Neuronal stem cell (in vitro differentiated cells): ENCODE measurements at regions not wholly inside any gene's neighbourhood (a gene's known extent, or its start where the extent isn't known, plus 50 kb on each side); places are given as distances from the start of the nearest gene placed in this dataset.

Experiments
- DNase-seq: peaks from one replicate; pipeline ENCODE4 v3.0.0-alpha.2; 2013; ENCODE audit warnings: low spot score
- H2AFZ ChIP-seq: one replicate; pipeline ENCODE4 v1.6.1; 2013; ENCODE audit warnings: mild to moderate bottlenecking, low read length, inconsistent platforms
- H2AK5ac ChIP-seq: 2 replicates; pipeline ENCODE4 v1.6.1; 2013; ENCODE audit warnings: low read depth, mild to moderate bottlenecking, inconsistent platforms, low read length, moderate library complexity, mixed read lengths
- H2BK120ac ChIP-seq: 2 replicates; pipeline ENCODE4 v1.6.1; 2013; ENCODE audit warnings: low read depth, mild to moderate bottlenecking, inconsistent platforms, low read length, moderate library complexity, mixed read lengths
- H2BK12ac ChIP-seq: one replicate; pipeline ENCODE4 v1.6.1; 2013; ENCODE audit warnings: low read length, inconsistent platforms
- H2BK15ac ChIP-seq: 2 replicates; pipeline ENCODE4 v1.6.1; 2013; ENCODE audit warnings: mild to moderate bottlenecking, low read length, inconsistent platforms, mixed read lengths
- H2BK5ac ChIP-seq: one replicate; pipeline ENCODE4 v1.6.1; 2013; ENCODE audit warnings: inconsistent platforms, mild to moderate bottlenecking, low read length, moderate library complexity
- H3K14ac ChIP-seq: one replicate; pipeline ENCODE4 v1.6.1; 2013; ENCODE audit warnings: low read length, inconsistent platforms
- H3K18ac ChIP-seq: 2 replicates; pipeline ENCODE4 v1.6.1; 2013; ENCODE audit warnings: low read length, inconsistent platforms
- H3K23ac ChIP-seq: 2 replicates; pipeline ENCODE4 v1.6.1; 2013; ENCODE audit warnings: low read depth, mild to moderate bottlenecking, mixed read lengths, low read length, inconsistent platforms; ENCODE audit not compliant: poor library complexity
- H3K27ac ChIP-seq: replicated peaks from 3 replicates; pipeline ENCODE4 v1.5.1; 2013; ENCODE audit warnings: low read length, inconsistent platforms
- H3K27me3 ChIP-seq, 3 experiments: 2 replicates each; pipeline ENCODE4 v1.6.1; 2013; ENCODE audit warnings: low read length in 3 of 3, mild to moderate bottlenecking in 2 of 3, inconsistent platforms in 1 of 3, low read depth in 1 of 3, mixed read lengths in 1 of 3, moderate library complexity in 1 of 3; ENCODE audit not compliant: control insufficient read depth in 3 of 3, insufficient read depth in 3 of 3
- H3K36me3 ChIP-seq, 2 donors: replicated peaks in 1 of 2; 2 replicates each; pipeline ENCODE4 v1.6.1; 2013; ENCODE audit warnings: low read length in 2 of 2; ENCODE audit not compliant: control insufficient read depth in 2 of 2, insufficient read depth in 2 of 2
- H3K4ac ChIP-seq: 2 replicates; pipeline ENCODE4 v1.6.1; 2013; ENCODE audit warnings: inconsistent platforms, mild to moderate bottlenecking, low read length, moderate library complexity
- H3K4me1 ChIP-seq, 2 donors: 1 replicate in 1 of 2; 2 replicates in 1 of 2; pipeline ENCODE4 v1.6.1; 2013; ENCODE audit warnings: low read length in 2 of 2, low read depth in 1 of 2; ENCODE audit not compliant: control insufficient read depth in 2 of 2, insufficient read depth in 1 of 2
- H3K4me2 ChIP-seq: one replicate; pipeline ENCODE4 v1.6.1; 2013; ENCODE audit warnings: mild to moderate bottlenecking, low read length, inconsistent platforms; ENCODE audit not compliant: insufficient read depth, poor library complexity, severe bottlenecking
- H3K4me3 ChIP-seq, 2 donors: 2 replicates each; pipeline ENCODE4 v1.5.1; 2013; ENCODE audit warnings: low read length in 2 of 2, mild to moderate bottlenecking in 2 of 2, inconsistent platforms in 1 of 2, moderate library complexity in 1 of 2
- H3K79me1 ChIP-seq: one replicate; pipeline ENCODE4 v1.6.1; 2013; ENCODE audit warnings: low read depth, mild to moderate bottlenecking, inconsistent platforms, low read length, moderate library complexity
- H3K9ac ChIP-seq: one replicate; pipeline ENCODE4 v1.6.1; 2013; ENCODE audit warnings: mild to moderate bottlenecking, low read depth, low read length, inconsistent platforms; ENCODE audit not compliant: poor library complexity
- H3K9me3 ChIP-seq, 2 donors: replicated peaks in 1 of 2; 2 replicates each; pipeline versions ENCODE3 to v1.6.1; 2013; ENCODE audit warnings: low read length in 2 of 2, mild to moderate bottlenecking in 2 of 2, inconsistent platforms in 1 of 2, low read depth in 1 of 2, mixed read lengths in 1 of 2, moderate library complexity in 1 of 2; ENCODE audit not compliant: control insufficient read depth in 2 of 2, insufficient read depth in 1 of 2
- H4K8ac ChIP-seq: one replicate; pipeline ENCODE4 v1.6.1; 2013; ENCODE audit warnings: low read depth, mild to moderate bottlenecking, inconsistent platforms, low read length, moderate library complexity
- H4K91ac ChIP-seq: one replicate; pipeline ENCODE4 v1.6.1; 2013; ENCODE audit warnings: low read length, low read depth, mild to moderate bottlenecking, inconsistent platforms; ENCODE audit not compliant: poor library complexity
- WGBS, 2 donors: extraction: QIAGEN DNeasy Blood & Tissue Kit; methylation state at CpG; one replicate each; pipeline ENCODE4 v1.1.7; 2013; ENCODE audit warnings: missing lambda C conversion rate in 2 of 2, mixed read lengths in 1 of 2; ENCODE audit not compliant: insufficient read length in 2 of 2, insufficient replicate concordance in 1 of 2; ENCODE audit errors: extremely low coverage in 2 of 2; 5-methylcytosine and 5-hydroxymethylcytosine counted together

- Histone ChIP-seq H2BK12ac (no peak overlapping the region), H3K4me1 (peaks cover 0 to 3% of the 10 kb centered on the region in 2 donors), H4K8ac (no peak overlapping the region), H3K18ac (no peak overlapping the region), H3K27me3 (no peaks in the 10 kb centered on the region), H4K91ac (no peak overlapping the region), H3K36me3 (no peaks in the 10 kb centered on the region), H2AK5ac (no peak overlapping the region), H3K4me2 (no peak overlapping the region), H3K23ac (no peak overlapping the region), H3K27ac (no peak overlapping the region), H3K9me3 (no peaks in the 10 kb centered on the region), H3K79me1 (no peaks in the 10 kb centered on the region), H2BK15ac (no peak overlapping the region), H2AFZ (no peak overlapping the region), H3K4ac (no peak overlapping the region), H3K14ac (no peak overlapping the region), H3K4me3 (no peak overlapping the region), H2BK120ac (no peak overlapping the region), H3K9ac (no peak overlapping the region), H2BK5ac (no peak overlapping the region)
- DNase-seq: no peak
- no CpG with 5 or more reads among the region's 4 CpGs for WGBS, 2 donors
Measured at GRCh38 chr5:126357585-126358342, 65.4 kb upstream of the GRAMD2B start.

- H3K14ac ChIP-seq: no peak overlapping the region
- H3K4me2 ChIP-seq: no peak overlapping the region
- no peak overlapping the region for H4K8ac ChIP-seq
- no peak overlapping the region for H3K18ac ChIP-seq
- no peak overlapping the region for H3K4ac ChIP-seq
- no peak overlapping the region for H2BK5ac ChIP-seq
- peaks cover 0 to 3% of the 10 kb centered on the region in 2 donors for H3K4me1 ChIP-seq
- no peak overlapping the region for H3K23ac ChIP-seq
- H2AFZ ChIP-seq: no peak overlapping the region
- no peak overlapping the region for H3K4me3 ChIP-seq
- no peaks in the 10 kb centered on the region for H3K9me3 ChIP-seq
- no peak overlapping the region for H3K9ac ChIP-seq
- H4K91ac ChIP-seq: no peak overlapping the region
- H3K36me3 ChIP-seq: no peaks in the 10 kb centered on the region
- no peak for DNase-seq
- no CpG with 5 or more reads among the region's 4 CpGs for WGBS, 2 donors
- H2BK120ac ChIP-seq: no peak overlapping the region
- no peak overlapping the region for H2BK12ac ChIP-seq
- no peak overlapping the region for H2AK5ac ChIP-seq
- no peak overlapping the region for H2BK15ac ChIP-seq
- H3K79me1 ChIP-seq: no peaks in the 10 kb centered on the region
- H3K27me3 ChIP-seq: no peaks in the 10 kb centered on the region
- no peak overlapping the region for H3K27ac ChIP-seq
Measured at GRCh38 chr5:126358525-126358924, 64.7 kb upstream of the GRAMD2B start.

GRCh38 chr5:126359884-126360283 is 63.3 kb upstream of the GRAMD2B start:
- no peak for DNase-seq
- H2AFZ ChIP-seq: no peak overlapping the region
- H3K36me3 ChIP-seq: no peaks in the 10 kb centered on the region
- H3K4me3 ChIP-seq: no peak overlapping the region
- no peak overlapping the region for H2BK5ac ChIP-seq
- no peak overlapping the region for H3K4me2 ChIP-seq
- H3K14ac ChIP-seq: no peak overlapping the region
- no peak overlapping the region for H2BK15ac ChIP-seq
- H3K9me3 ChIP-seq: no peaks in the 10 kb centered on the region
- H2BK12ac ChIP-seq: no peak overlapping the region
- H3K27ac ChIP-seq: no peak overlapping the region
- H4K8ac ChIP-seq: no peak overlapping the region
- H3K4me1 ChIP-seq: no peaks in the 10 kb centered on the region
- no peak overlapping the region for H3K9ac ChIP-seq
- no peaks in the 10 kb centered on the region for H3K27me3 ChIP-seq
- H3K23ac ChIP-seq: no peak overlapping the region
- H2AK5ac ChIP-seq: no peak overlapping the region
- H4K91ac ChIP-seq: no peak overlapping the region
- no peak overlapping the region for H3K4ac ChIP-seq
- no peak overlapping the region for H3K18ac ChIP-seq
- no CpG with 5 or more reads among the region's 6 CpGs for WGBS, 2 donors
- no peaks in the 10 kb centered on the region for H3K79me1 ChIP-seq
- H2BK120ac ChIP-seq: no peak overlapping the region

GRCh38 chr5:126360467-126360866 is 62.7 kb upstream of the GRAMD2B start:
- no CpG with 5 or more reads among the region's 1 CpG for WGBS, 2 donors
- H2BK120ac ChIP-seq: no peak overlapping the region
- H3K9me3 ChIP-seq: no peaks in the 10 kb centered on the region
- no peak overlapping the region for H3K23ac ChIP-seq
- no peak overlapping the region for H2AFZ ChIP-seq
- no peak overlapping the region for H2AK5ac ChIP-seq
- no peak overlapping the region for H4K8ac ChIP-seq
- no peak overlapping the region for H3K4ac ChIP-seq
- no peak overlapping the region for H3K4me2 ChIP-seq
- H2BK15ac ChIP-seq: no peak overlapping the region
- H3K27ac ChIP-seq: no peak overlapping the region
- no peak overlapping the region for H3K14ac ChIP-seq
- no peak for DNase-seq
- H3K36me3 ChIP-seq: no peaks in the 10 kb centered on the region
- no peak overlapping the region for H4K91ac ChIP-seq
- no peak overlapping the region for H3K9ac ChIP-seq
- H3K27me3 ChIP-seq: no peaks in the 10 kb centered on the region
- H3K4me3 ChIP-seq: no peak overlapping the region
- no peak overlapping the region for H2BK12ac ChIP-seq
- H3K4me1 ChIP-seq: no peaks in the 10 kb centered on the region
- no peak overlapping the region for H3K18ac ChIP-seq
- H3K79me1 ChIP-seq: no peaks in the 10 kb centered on the region
- H2BK5ac ChIP-seq: no peak overlapping the region
